Activated CD4-positive, alpha-beta T cell treated with anti-CD3 and anti-CD28 coated beads for 36 hours (primary cell): ENCODE measurements at regions not wholly inside any gene's neighbourhood (a gene's known extent, or its start where the extent isn't known, plus 50 kb on each side); places are given as distances from the start of the nearest gene placed in this dataset.

Source experiments
- ATAC-seq: fragments of 200-7000 bp; cut with Tn5 transposase; one replicate; pipeline ENCODE4 v1.10.0; 2021; ENCODE audit warnings: mild to moderate bottlenecking, moderate library complexity
- CTCF ChIA-PET: fragments of 350-600 bp; sonication (Branson Sonifier 250); formaldehyde crosslinking; loops from one replicate; lab custom pipeline; 2021; ENCODE audit warnings: antibody characterized with exemption; lab: Charles Lee
- POLR2A ChIA-PET: fragments of 350-600 bp; sonication (Branson Sonifier 250); formaldehyde crosslinking; loops from one replicate; lab custom pipeline; 2021; ENCODE audit warnings: antibody characterized with exemption, inconsistent platforms; lab: Charles Lee
- DNase-seq: peaks from one replicate; pipeline ENCODE4 v3.0.0-alpha.2; 2020
- H3K27ac Mint-ChIP-seq: one replicate; pipeline ENCODE4 v1.8.0; 2021; ENCODE audit warnings: mixed read lengths
- H3K27me3 Mint-ChIP-seq: one replicate; pipeline ENCODE4 v1.8.0; 2021; ENCODE audit warnings: mixed read lengths
- H3K36me3 Mint-ChIP-seq: one replicate; pipeline ENCODE4 v1.8.0; 2021; ENCODE audit warnings: low read depth, mixed read lengths
- H3K4me1 Mint-ChIP-seq: one replicate; pipeline ENCODE4 v1.8.0; 2021; ENCODE audit warnings: mixed read lengths
- H3K4me3 Mint-ChIP-seq: one replicate; pipeline ENCODE4 v1.8.0; 2021; ENCODE audit warnings: mild to moderate bottlenecking, moderate library complexity, mixed read lengths
- H3K9me3 Mint-ChIP-seq: one replicate; pipeline ENCODE4 v1.8.0; 2021; ENCODE audit warnings: low read depth, mixed read lengths
- intact Hi-C, 2 experiments: fragments of 100-400 bp; cut with DNase I in 1 of 2; cut with micrococcal nuclease in 1 of 2; formaldehyde crosslinking; loops; one replicate each; pipeline versions ENCODE4 v1.14.2 to v1.15.1; 2022 to 2024; cut with DNase I, micrococcal nuclease

DNA sequence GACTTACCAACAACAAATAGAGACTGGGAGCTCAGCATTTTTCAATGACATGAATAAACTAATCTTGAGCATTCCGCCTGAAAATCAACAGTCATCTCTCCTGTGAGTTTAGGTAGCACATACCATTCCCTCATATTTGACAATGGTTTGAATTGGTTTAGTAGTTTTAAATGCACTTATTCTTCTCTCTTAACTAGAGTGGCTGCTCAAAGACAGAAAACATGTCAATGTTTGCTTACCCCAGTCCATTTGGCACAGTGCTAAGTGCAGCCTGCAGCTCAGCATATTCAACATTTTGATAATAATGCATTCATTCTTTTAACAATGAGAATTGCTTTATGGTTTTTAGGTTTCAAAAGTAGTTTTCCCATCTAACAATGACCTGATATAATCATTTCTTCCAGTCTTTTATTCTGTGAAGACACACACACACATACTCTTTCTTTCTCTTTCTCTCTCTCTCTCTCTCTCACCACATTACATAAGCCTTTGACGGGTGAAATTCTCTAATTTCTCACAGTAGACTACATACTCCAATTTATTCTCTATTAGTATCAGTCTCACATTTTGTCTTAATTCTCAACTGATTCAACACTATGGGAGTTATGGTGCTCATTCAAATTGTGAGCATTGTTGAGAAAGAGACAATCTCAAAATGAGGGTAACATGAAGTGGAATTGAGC lies 432.3 kb downstream of the LRRIQ3 start:
- ChIA-PET CTCF (no interaction called here), POLR2A (no interaction called here)

DNA sequence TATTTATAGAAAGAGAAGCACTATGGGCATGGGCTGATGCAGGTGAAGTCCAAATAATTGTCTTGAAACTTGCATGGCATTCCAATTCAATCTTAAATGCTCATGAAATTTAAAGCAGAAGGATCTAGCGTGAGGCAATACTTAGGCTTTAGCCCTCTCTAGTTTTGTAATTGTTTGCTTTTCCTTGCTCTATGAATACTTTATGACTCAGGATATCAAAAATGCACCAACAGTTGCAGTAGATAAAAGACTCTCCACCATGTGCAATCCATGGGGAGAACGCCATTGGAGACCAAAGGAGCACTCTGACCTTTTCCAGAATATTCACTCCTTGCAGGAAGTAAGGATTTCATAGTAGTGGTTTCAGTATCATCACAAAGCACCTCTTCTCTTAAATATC lies 436.4 kb downstream of the LRRIQ3 start:
- H3K36me3 Mint-ChIP-seq: no peaks in the 10 kb centered on the region
- DNase-seq (no peak), ATAC-seq (no peak)
- H3K9me3 Mint-ChIP-seq: no peaks in the 10 kb centered on the region
- H3K27me3 Mint-ChIP-seq: no peaks in the 10 kb centered on the region
- ChIA-PET CTCF (no interaction called here), POLR2A (no interaction called here)
- H3K4me1 Mint-ChIP-seq: no peaks in the 10 kb centered on the region
- intact Hi-C loops: no loop called here
- H3K27ac Mint-ChIP-seq: no peak overlapping the region
- no peak overlapping the region for H3K4me3 Mint-ChIP-seq

More for the DNA sequence above, 432.3 kb downstream of the LRRIQ3 start:
- H3K4me3 Mint-ChIP-seq: no peak overlapping the region
- no peaks in the 10 kb centered on the region for H3K36me3 Mint-ChIP-seq
- H3K4me1 Mint-ChIP-seq: no peaks in the 10 kb centered on the region
- ATAC-seq: no peak
- H3K9me3 Mint-ChIP-seq: peaks cover 2% of the 10 kb centered on the region
- intact Hi-C loops: no loop called here
- DNase-seq: no peak
- no peak overlapping the region for H3K27ac Mint-ChIP-seq
- H3K27me3 Mint-ChIP-seq: no peaks in the 10 kb centered on the region

DNA sequence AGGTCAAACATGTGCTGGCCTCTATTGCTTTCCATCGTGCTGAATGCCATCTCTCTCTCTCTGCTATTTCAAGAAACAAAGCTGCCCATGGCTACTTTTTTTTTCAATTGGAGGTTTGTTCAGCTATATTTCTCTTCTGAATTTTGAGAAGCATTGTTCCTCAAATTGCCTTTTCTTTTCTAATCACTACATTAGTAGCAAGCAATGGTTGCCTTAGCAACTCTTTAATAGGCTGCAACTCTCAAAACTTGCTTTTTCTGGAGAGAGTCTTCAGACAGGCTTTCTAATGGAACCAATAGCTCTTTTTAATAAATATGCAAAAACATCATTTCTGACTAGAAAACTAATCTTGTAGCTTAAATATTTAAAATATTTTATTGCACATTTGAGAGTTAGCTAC lies 439.0 kb downstream of the LRRIQ3 start:
- no peak for ATAC-seq
- Mint-ChIP-seq H3K27ac (no peak overlapping the region), H3K4me3 (no peak overlapping the region), H3K9me3 (no peaks in the 10 kb centered on the region), H3K4me1 (no peaks in the 10 kb centered on the region), H3K27me3 (no peaks in the 10 kb centered on the region), H3K36me3 (no peaks in the 10 kb centered on the region)
- CTCF ChIA-PET: no interaction called here
- no peak for DNase-seq
- intact Hi-C loops: no loop called here
- POLR2A ChIA-PET: no interaction called here

DNA sequence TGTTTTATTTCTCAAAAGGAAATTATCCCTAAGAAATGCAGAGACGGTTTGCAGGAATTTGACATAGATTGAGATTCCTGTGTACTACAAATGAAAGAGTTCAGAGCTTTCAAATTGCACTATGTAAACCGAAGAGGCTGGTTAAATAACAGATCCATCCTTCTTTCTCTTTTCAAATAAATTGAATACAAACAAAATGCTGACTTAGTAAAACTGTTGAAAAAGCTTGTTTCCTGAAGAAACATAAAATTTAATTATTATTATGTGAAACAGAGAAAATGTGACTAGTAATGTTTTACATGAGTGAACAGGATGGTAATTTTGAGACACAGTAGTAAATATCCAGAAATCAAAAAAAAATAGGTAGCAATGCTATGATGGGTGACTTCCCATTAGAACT lies 441.2 kb downstream of the LRRIQ3 start:
- H3K4me1 Mint-ChIP-seq: no peaks in the 10 kb centered on the region
- no peak for ATAC-seq
- CTCF ChIA-PET: no interaction called here

DNA sequence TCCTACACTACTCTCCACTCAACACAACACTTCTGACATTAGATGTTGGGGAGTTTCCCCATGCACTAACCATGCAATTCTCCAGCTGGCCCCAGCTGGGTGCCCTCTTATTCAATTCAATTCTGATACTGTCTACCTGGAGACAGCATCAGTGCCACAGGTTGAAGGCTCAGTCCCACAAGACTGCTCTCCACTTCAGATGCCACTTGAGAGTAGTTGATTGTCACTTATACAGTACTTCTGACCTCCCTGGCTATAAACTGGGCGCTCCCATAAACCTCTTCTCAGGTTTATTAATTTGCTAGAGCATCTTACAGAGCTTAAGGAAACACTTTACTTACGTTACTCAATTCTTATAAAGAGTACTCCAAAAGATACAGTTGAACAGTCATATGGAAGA lies 442.3 kb downstream of the LRRIQ3 start:
- Mint-ChIP-seq H3K27ac (no peak overlapping the region), H3K4me1 (no peaks in the 10 kb centered on the region), H3K36me3 (no peaks in the 10 kb centered on the region), H3K9me3 (no peaks in the 10 kb centered on the region), H3K4me3 (no peak overlapping the region), H3K27me3 (no peaks in the 10 kb centered on the region)
- DNase-seq (no peak), ATAC-seq (no peak)
- ChIA-PET POLR2A (no interaction called here), CTCF (no interaction called here)
- intact Hi-C loops: no loop called here

More for the DNA sequence above, 441.2 kb downstream of the LRRIQ3 start:
- Mint-ChIP-seq H3K36me3 (no peaks in the 10 kb centered on the region), H3K27ac (no peak overlapping the region), H3K27me3 (no peaks in the 10 kb centered on the region), H3K9me3 (no peaks in the 10 kb centered on the region), H3K4me3 (no peak overlapping the region)
- DNase-seq: no peak
- intact Hi-C loops: no loop called here
- POLR2A ChIA-PET: interaction anchor here (0.7 kb wide), 1 partner anchor 21 kb away, joined by 4 read pairs; no protein-coding TSS in a partner anchor

DNA sequence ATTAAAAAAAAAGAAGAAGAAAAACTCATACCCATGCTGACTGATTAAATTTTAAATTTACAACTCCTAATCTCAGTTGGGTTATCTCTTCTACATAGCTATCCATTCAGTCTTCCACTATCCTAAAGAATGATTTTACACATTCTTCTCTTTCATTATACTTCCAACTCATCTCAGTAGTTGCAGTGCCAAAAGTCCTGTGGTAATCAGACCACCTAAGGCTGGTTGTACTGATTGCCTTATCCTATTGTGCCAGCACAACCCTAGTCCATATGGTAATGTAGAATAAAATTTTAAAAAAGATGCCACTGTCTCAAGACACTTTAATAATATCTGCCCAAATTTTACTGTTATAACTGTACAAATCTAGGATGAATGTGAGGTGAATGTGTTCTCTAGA lies 448.0 kb downstream of the LRRIQ3 start:
- Mint-ChIP-seq H3K27me3 (no peaks in the 10 kb centered on the region), H3K9me3 (no peaks in the 10 kb centered on the region), H3K27ac (no peak overlapping the region), H3K4me3 (no peak overlapping the region), H3K4me1 (no peaks in the 10 kb centered on the region), H3K36me3 (no peaks in the 10 kb centered on the region)
- ChIA-PET POLR2A (interaction anchor here (0.6 kb wide), 1 partner anchor 825 kb away, joined by 3 read pairs; no protein-coding TSS in a partner anchor), CTCF (no interaction called here)
- ATAC-seq (no peak), DNase-seq (no peak)
- intact Hi-C loops: no loop called here

DNA sequence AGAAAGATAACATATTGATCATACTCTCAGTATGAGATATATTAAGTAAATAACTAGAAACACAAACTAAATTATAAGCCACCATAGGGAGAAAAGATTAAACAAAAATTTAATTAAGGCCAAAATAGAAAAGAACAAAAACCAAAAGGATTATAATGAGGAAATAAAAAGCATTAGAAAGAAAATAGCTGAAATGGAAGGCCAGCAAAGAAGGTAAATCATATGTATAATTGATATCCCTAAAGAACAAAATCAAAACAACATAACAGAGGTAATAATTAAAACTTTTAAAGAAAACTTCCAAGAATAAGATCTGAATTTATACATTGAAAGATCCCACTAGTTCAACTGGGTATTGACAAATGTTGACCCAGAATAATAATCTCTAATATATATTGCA lies 453.0 kb downstream of the LRRIQ3 start:
- DNase-seq (no peak), ATAC-seq (no peak)
- no peaks in the 10 kb centered on the region for H3K4me1 Mint-ChIP-seq
- peaks cover 3% of the 10 kb centered on the region for H3K9me3 Mint-ChIP-seq
- CTCF ChIA-PET: no interaction called here
- no peak overlapping the region for H3K4me3 Mint-ChIP-seq
- intact Hi-C loops: no loop called here
- no peaks in the 10 kb centered on the region for H3K36me3 Mint-ChIP-seq
- H3K27me3 Mint-ChIP-seq: no peaks in the 10 kb centered on the region
- H3K27ac Mint-ChIP-seq: no peak overlapping the region
- POLR2A ChIA-PET: no interaction called here

DNA sequence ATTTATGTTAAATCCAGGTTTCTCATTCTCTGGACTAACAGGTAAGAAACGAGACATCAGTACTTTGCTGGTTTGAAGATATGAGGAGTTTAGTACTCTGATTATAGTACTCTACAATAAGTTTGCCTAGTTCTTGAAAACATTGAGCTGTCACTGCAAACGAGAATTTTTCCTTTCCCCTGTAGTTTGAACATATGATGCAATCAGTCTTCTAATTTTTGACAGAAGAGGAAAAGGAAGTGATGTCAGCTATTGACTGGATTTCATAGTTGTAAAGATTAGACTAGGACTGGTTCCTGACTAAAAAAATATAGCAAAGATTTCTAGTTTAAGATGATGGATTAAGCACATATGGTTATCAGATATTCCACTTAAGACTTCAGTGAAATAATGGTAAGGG lies 461.9 kb downstream of the LRRIQ3 start:
- Mint-ChIP-seq H3K4me1 (no peaks in the 10 kb centered on the region), H3K9me3 (no peaks in the 10 kb centered on the region), H3K27me3 (no peaks in the 10 kb centered on the region), H3K27ac (no peak overlapping the region), H3K36me3 (no peaks in the 10 kb centered on the region), H3K4me3 (no peak overlapping the region)
- POLR2A ChIA-PET: no interaction called here
- DNase-seq (no peak), ATAC-seq (no peak)
- intact Hi-C loops: no loop called here
- CTCF ChIA-PET: no interaction called here

DNA sequence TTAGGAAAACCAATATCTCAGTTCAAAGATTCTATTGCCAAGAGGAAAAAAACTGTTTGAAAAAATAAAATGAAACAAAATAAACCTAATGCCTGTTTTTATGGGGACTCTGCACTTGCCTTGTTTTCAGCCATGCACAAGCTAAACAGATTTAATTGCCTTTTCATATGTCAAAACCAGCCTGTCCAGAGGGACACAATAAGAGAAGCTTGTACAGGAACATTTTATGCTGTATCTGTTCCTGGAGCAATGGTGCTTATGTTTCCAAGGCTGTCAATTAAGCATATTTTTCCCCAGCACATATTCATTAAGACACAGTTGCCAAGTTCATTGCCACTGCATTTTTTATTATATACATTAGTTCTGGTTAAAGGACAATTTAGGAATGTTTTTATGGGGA lies 470.9 kb downstream of the LRRIQ3 start:
- DNase-seq (no peak), ATAC-seq (no peak)
- Mint-ChIP-seq H3K36me3 (no peaks in the 10 kb centered on the region), H3K27me3 (no peaks in the 10 kb centered on the region), H3K4me3 (no peak overlapping the region), H3K4me1 (no peaks in the 10 kb centered on the region), H3K9me3 (no peaks in the 10 kb centered on the region), H3K27ac (no peak overlapping the region)
- CTCF ChIA-PET: no interaction called here
- POLR2A ChIA-PET: no interaction called here
- intact Hi-C loops: no loop called here

DNA sequence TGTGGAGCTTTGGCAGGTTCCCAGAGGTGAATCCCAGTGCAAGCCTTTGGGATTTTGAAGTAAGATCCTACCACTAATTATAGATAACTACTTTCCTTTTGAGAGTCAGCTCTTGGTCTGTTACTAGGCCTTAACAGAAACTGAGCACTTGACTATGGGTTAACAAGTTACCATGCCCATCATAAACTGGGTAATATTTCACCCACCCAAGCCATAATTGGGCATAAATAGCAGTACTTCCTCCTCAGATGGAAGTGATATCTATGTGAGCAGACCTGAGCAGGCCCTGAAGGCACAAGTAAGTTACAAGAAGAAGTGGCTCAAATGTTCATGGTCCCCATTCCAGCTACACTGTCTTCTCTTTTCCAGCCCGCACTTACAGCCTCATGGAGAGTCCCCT lies 475.9 kb downstream of the LRRIQ3 start:
- no peaks in the 10 kb centered on the region for H3K27me3 Mint-ChIP-seq
- no peak for ATAC-seq
- H3K4me1 Mint-ChIP-seq: no peaks in the 10 kb centered on the region
- peaks cover 4% of the 10 kb centered on the region for H3K9me3 Mint-ChIP-seq
- DNase-seq: no peak
- H3K36me3 Mint-ChIP-seq: no peaks in the 10 kb centered on the region
- CTCF ChIA-PET: no interaction called here
- intact Hi-C loops: no loop called here
- H3K27ac Mint-ChIP-seq: no peak overlapping the region
- H3K4me3 Mint-ChIP-seq: no peak overlapping the region
- POLR2A ChIA-PET: no interaction called here

DNA sequence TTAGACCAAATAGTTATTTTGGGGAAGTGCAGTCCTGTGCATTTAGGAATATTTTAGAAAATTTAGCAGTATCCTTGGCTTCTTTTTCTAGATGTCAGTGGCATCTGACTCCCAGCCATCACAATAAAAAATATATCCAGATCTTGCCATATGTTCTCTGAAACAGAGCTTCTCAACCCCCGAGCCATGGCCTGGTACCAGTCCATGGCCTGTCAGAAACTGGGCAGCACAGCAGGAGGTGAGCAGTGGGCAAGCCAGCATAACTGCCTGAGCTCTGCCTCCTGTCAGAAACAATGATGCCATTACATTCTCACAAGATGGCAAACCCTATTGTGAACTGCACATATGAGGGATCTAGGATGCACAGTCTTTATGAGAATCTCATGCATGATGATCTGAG lies 480.0 kb downstream of the LRRIQ3 start:
- no peak for DNase-seq
- no peaks in the 10 kb centered on the region for H3K36me3 Mint-ChIP-seq
- H3K27me3 Mint-ChIP-seq: no peaks in the 10 kb centered on the region
- ATAC-seq: no peak
- ChIA-PET POLR2A (no interaction called here), CTCF (no interaction called here)
- peaks cover 11% of the 10 kb centered on the region for H3K9me3 Mint-ChIP-seq
- intact Hi-C loops: no loop called here
- no peak overlapping the region for H3K27ac Mint-ChIP-seq
- no peaks in the 10 kb centered on the region for H3K4me1 Mint-ChIP-seq
- no peak overlapping the region for H3K4me3 Mint-ChIP-seq

DNA sequence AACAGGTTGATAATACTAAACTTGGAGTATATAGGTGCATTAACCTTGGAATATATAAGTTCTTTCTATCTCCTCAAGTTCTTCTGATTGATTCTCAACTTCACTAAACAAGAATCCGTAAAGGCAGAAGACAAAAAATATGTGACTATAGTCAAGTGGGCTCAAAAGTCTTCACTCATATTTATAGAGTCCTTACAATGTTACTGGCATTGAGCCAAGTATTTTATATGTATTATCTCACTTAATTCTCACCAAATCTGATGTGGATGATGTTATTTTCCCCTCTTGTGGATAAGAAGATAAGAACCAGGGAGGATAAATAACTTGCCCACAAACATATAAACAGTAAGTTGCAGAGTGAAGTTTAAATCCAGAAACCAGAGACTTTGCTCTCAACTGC lies 486.9 kb downstream of the LRRIQ3 start:
- ChIA-PET POLR2A (no interaction called here), CTCF (no interaction called here)
- peaks cover 2% of the 10 kb centered on the region for H3K9me3 Mint-ChIP-seq
- H3K4me3 Mint-ChIP-seq: no peak overlapping the region
- intact Hi-C loops: no loop called here
- ATAC-seq: no peak
- no peaks in the 10 kb centered on the region for H3K36me3 Mint-ChIP-seq
- no peak overlapping the region for H3K27ac Mint-ChIP-seq
- DNase-seq: no peak
- H3K27me3 Mint-ChIP-seq: no peaks in the 10 kb centered on the region
- no peaks in the 10 kb centered on the region for H3K4me1 Mint-ChIP-seq
